Trophoblast cell (in vitro differentiated cells and primary cell): ENCODE measurements at regions not wholly inside any gene's neighbourhood (a gene's known extent, or its start where the extent isn't known, plus 50 kb on each side); places are given as distances from the start of the nearest gene placed in this dataset.

ENCODE experiments used
- DNase-seq, 2 donors: peaks; one replicate each; pipeline ENCODE4 v3.0.0-alpha.2; 2016
- H2AFZ ChIP-seq: 2 replicates; pipeline ENCODE4 v1.6.1; 2013; ENCODE audit warnings: low read length, moderate library complexity, mild to moderate bottlenecking; ENCODE audit not compliant: insufficient read depth, poor library complexity
- H2AK5ac ChIP-seq: 2 replicates; pipeline ENCODE4 v1.6.1; 2013; ENCODE audit warnings: mild to moderate bottlenecking, low read length
- H2BK120ac ChIP-seq: 2 replicates; pipeline ENCODE4 v1.6.1; 2013; ENCODE audit warnings: low read length, mild to moderate bottlenecking, moderate library complexity; ENCODE audit not compliant: insufficient read depth, poor library complexity
- H2BK12ac ChIP-seq: 2 replicates; pipeline ENCODE4 v1.6.1; 2013; ENCODE audit warnings: mild to moderate bottlenecking, low read length, moderate library complexity
- H2BK5ac ChIP-seq: 2 replicates; pipeline ENCODE4 v1.6.1; 2013; ENCODE audit warnings: low read length, low read depth, moderate library complexity, mild to moderate bottlenecking; ENCODE audit not compliant: poor library complexity
- H3K14ac ChIP-seq: 2 replicates; pipeline ENCODE4 v1.6.1; 2013; ENCODE audit warnings: mild to moderate bottlenecking, low read length
- H3K18ac ChIP-seq: 2 replicates; pipeline ENCODE4 v1.6.1; 2013; ENCODE audit warnings: mild to moderate bottlenecking, low read length
- H3K23ac ChIP-seq: 2 replicates; pipeline ENCODE4 v1.6.1; 2013; ENCODE audit warnings: low read length
- H3K27ac ChIP-seq: 2 replicates; pipeline ENCODE4 v1.5.1; 2013; ENCODE audit warnings: low read depth, mild to moderate bottlenecking, inconsistent platforms, low read length, moderate library complexity
- H3K27me3 ChIP-seq: 2 replicates; pipeline ENCODE4 v1.6.1; 2013; ENCODE audit warnings: inconsistent platforms, mild to moderate bottlenecking, low read length, moderate library complexity; ENCODE audit not compliant: insufficient read depth
- H3K36me3 ChIP-seq, 2 experiments: 1 replicate in 1 of 2; 2 replicates in 1 of 2; pipeline ENCODE4 v1.6.1; 2013; ENCODE audit warnings: low read length in 2 of 2, mild to moderate bottlenecking in 2 of 2, moderate library complexity in 1 of 2; ENCODE audit not compliant: insufficient read depth in 2 of 2, control insufficient read depth in 1 of 2
- H3K4ac ChIP-seq: 2 replicates; pipeline ENCODE4 v1.6.1; 2013; ENCODE audit warnings: low read depth, mild to moderate bottlenecking, low read length, moderate library complexity
- H3K4me1 ChIP-seq, 2 experiments: 1 replicate in 1 of 2; 2 replicates in 1 of 2; pipeline ENCODE4 v1.6.1; 2013; ENCODE audit warnings: low read length in 2 of 2, mild to moderate bottlenecking in 2 of 2, moderate library complexity in 1 of 2; ENCODE audit not compliant: insufficient read depth in 2 of 2, control insufficient read depth in 1 of 2
- H3K4me2 ChIP-seq: 2 replicates; pipeline ENCODE4 v1.6.1; 2013; ENCODE audit warnings: inconsistent platforms, mild to moderate bottlenecking, low read length, moderate library complexity
- H3K4me3 ChIP-seq: 2 replicates; pipeline ENCODE4 v1.5.1; 2013; ENCODE audit warnings: mild to moderate bottlenecking, low read depth, low read length, inconsistent platforms
- H3K79me1 ChIP-seq: one replicate; pipeline ENCODE4 v1.6.1; 2013; ENCODE audit warnings: low read length
- H3K79me2 ChIP-seq: 2 replicates; pipeline ENCODE4 v1.6.1; 2013; ENCODE audit warnings: low read length, mild to moderate bottlenecking; ENCODE audit not compliant: control insufficient read depth, insufficient read depth, poor library complexity
- H3K9ac ChIP-seq: 2 replicates; pipeline ENCODE4 v1.6.1; 2013; ENCODE audit warnings: mild to moderate bottlenecking, low read length
- H3K9me3 ChIP-seq: 2 replicates; pipeline ENCODE4 v1.6.1; 2013; ENCODE audit warnings: low read depth, mild to moderate bottlenecking, control low read depth, inconsistent platforms, low read length; ENCODE audit not compliant: insufficient read depth
- H4K12ac ChIP-seq: 2 replicates; pipeline ENCODE4 v1.6.1; 2013; ENCODE audit warnings: low read depth, mild to moderate bottlenecking, low read length, moderate library complexity
- H4K8ac ChIP-seq: 2 replicates; pipeline ENCODE4 v1.6.1; 2013; ENCODE audit warnings: low read depth, mild to moderate bottlenecking, low read length, moderate library complexity
- H4K91ac ChIP-seq: one replicate; pipeline ENCODE4 v1.6.1; 2013; ENCODE audit warnings: low read depth, mild to moderate bottlenecking, low read length, moderate library complexity
- WGBS: extraction: QIAGEN DNeasy Blood & Tissue Kit; methylation state at CpG from one replicate; pipeline ENCODE4 v1.1.7; 2013; ENCODE audit warnings: missing lambda C conversion rate; ENCODE audit not compliant: insufficient read length, insufficient coverage; ENCODE audit errors: extremely low coverage; 5-methylcytosine and 5-hydroxymethylcytosine counted together

GRCh38 chr6:86536121-86536520 lies 401.2 kb upstream of the HTR1E start:
- no peak overlapping the region for H3K4me2 ChIP-seq
- no peak overlapping the region for H3K27ac ChIP-seq
- H4K91ac ChIP-seq, result no peak overlapping the region
- no peak overlapping the region for H4K8ac ChIP-seq
- no peak overlapping the region for H2AFZ ChIP-seq
- no peaks in the 10 kb centered on the region for H3K36me3 ChIP-seq
- no peaks in the 10 kb centered on the region for H3K9me3 ChIP-seq
- H3K9ac ChIP-seq, result no peak overlapping the region
- no peak overlapping the region for H2AK5ac ChIP-seq
- H3K79me2 ChIP-seq, result no peaks in the 10 kb centered on the region
- H3K18ac ChIP-seq, result no peak overlapping the region
- no peak overlapping the region for H3K4ac ChIP-seq
- no peak overlapping the region for H2BK5ac ChIP-seq
- H2BK120ac ChIP-seq, result no peak overlapping the region
- no peaks in the 10 kb centered on the region for H3K27me3 ChIP-seq
- H4K12ac ChIP-seq, result no peak overlapping the region
- H3K79me1 ChIP-seq, result peaks cover 3% of the 10 kb centered on the region
- no peak overlapping the region for H3K4me3 ChIP-seq
- no peaks in the 10 kb centered on the region for H3K4me1 ChIP-seq
- no peak overlapping the region for H3K14ac ChIP-seq
- no peak overlapping the region for H2BK12ac ChIP-seq
- H3K23ac ChIP-seq, result no peak overlapping the region
- no peak for DNase-seq

GRCh38 chr6:86535100-86535499 lies 402.2 kb upstream of the HTR1E start:
- H3K14ac ChIP-seq, result no peak overlapping the region
- H2BK120ac ChIP-seq, result no peak overlapping the region
- peaks cover 3% of the 10 kb centered on the region for H3K79me1 ChIP-seq
- no peak overlapping the region for H2BK5ac ChIP-seq
- H3K27ac ChIP-seq, result no peak overlapping the region
- peak overlapping the region; percentile 87 for H2BK12ac ChIP-seq
- H3K4me3 ChIP-seq, result no peak overlapping the region
- no peak overlapping the region for H3K23ac ChIP-seq
- H3K4me1 ChIP-seq, result no peaks in the 10 kb centered on the region
- no peaks in the 10 kb centered on the region for H3K79me2 ChIP-seq
- no peaks in the 10 kb centered on the region for H3K9me3 ChIP-seq
- no peak overlapping the region for H4K8ac ChIP-seq
- no peak overlapping the region for H2AK5ac ChIP-seq
- no peak for DNase-seq
- no peak overlapping the region for H3K18ac ChIP-seq
- no peaks in the 10 kb centered on the region for H3K36me3 ChIP-seq
- no peak overlapping the region for H2AFZ ChIP-seq
- H4K91ac ChIP-seq, result peak overlapping the region; percentile 47
- no peak overlapping the region for H3K4ac ChIP-seq
- WGBS, result no CpG with 5 or more reads among the region's 1 CpG
- H3K4me2 ChIP-seq, result no peak overlapping the region
- H4K12ac ChIP-seq, result no peak overlapping the region
- H3K27me3 ChIP-seq, result no peaks in the 10 kb centered on the region
- H3K9ac ChIP-seq, result no peak overlapping the region

- H3K79me1 ChIP-seq, result no peaks in the 10 kb centered on the region
- peaks cover 1% of the 10 kb centered on the region for H3K9me3 ChIP-seq
- H3K9ac ChIP-seq, result no peak overlapping the region
- no peaks in the 10 kb centered on the region for H3K79me2 ChIP-seq
- no peak overlapping the region for H4K91ac ChIP-seq
- no peak overlapping the region for H4K8ac ChIP-seq
- no CpG with 5 or more reads among the region's 1 CpG for WGBS
- no peak overlapping the region for H2AFZ ChIP-seq
- no peak for DNase-seq
- H3K4ac ChIP-seq, result no peak overlapping the region
- no peak overlapping the region for H3K4me2 ChIP-seq
- no peak overlapping the region for H2BK120ac ChIP-seq
- no peak overlapping the region for H3K27ac ChIP-seq
- H3K4me1 ChIP-seq, result peaks cover 6 to 8% of the 10 kb centered on the region in 2 experiments
- H2AK5ac ChIP-seq, result no peak overlapping the region
- no peaks in the 10 kb centered on the region for H3K27me3 ChIP-seq
- no peak overlapping the region for H2BK5ac ChIP-seq
- no peak overlapping the region for H4K12ac ChIP-seq
- no peaks in the 10 kb centered on the region for H3K36me3 ChIP-seq
- no peak overlapping the region for H3K23ac ChIP-seq
- no peak overlapping the region for H3K4me3 ChIP-seq
- no peak overlapping the region for H2BK12ac ChIP-seq
- no peak overlapping the region for H3K18ac ChIP-seq
- no peak overlapping the region for H3K14ac ChIP-seq
Measured at GRCh38 chr6:86529635-86530034, 407.7 kb upstream of the HTR1E start.

- peak overlapping the region; percentile 8 for H4K91ac ChIP-seq
- no peak overlapping the region for H3K4ac ChIP-seq
- no peak overlapping the region for H4K12ac ChIP-seq
- H2BK12ac ChIP-seq, result no peak overlapping the region
- H3K4me1 ChIP-seq, result peaks cover 6 to 8% of the 10 kb centered on the region in 2 experiments
- no peak overlapping the region for H2BK120ac ChIP-seq
- H3K27ac ChIP-seq, result no peak overlapping the region
- H3K23ac ChIP-seq, result no peak overlapping the region
- H3K27me3 ChIP-seq, result no peaks in the 10 kb centered on the region
- no peaks in the 10 kb centered on the region for H3K36me3 ChIP-seq
- H2BK5ac ChIP-seq, result no peak overlapping the region
- H2AFZ ChIP-seq, result no peak overlapping the region
- peak in 1 of 2 donors; percentile 20 for DNase-seq
- no peaks in the 10 kb centered on the region for H3K79me2 ChIP-seq
- no peaks in the 10 kb centered on the region for H3K79me1 ChIP-seq
- peak overlapping the region; percentile 3 for H4K8ac ChIP-seq
- no peak overlapping the region for H3K4me2 ChIP-seq
- H3K9me3 ChIP-seq, result peaks cover 1% of the 10 kb centered on the region
- WGBS, result no CpG with 5 or more reads among the region's 1 CpG
- H3K18ac ChIP-seq, result no peak overlapping the region
- H2AK5ac ChIP-seq, result no peak overlapping the region
- H3K14ac ChIP-seq, result no peak overlapping the region
- no peak overlapping the region for H3K4me3 ChIP-seq
- H3K9ac ChIP-seq, result peak overlapping the region; percentile 35
Measured at GRCh38 chr6:86526238-86526637, 411.1 kb upstream of the HTR1E start.
